Kidney epithelial cell (primary cell): ENCODE measurements at regions not wholly inside any gene's neighbourhood (a gene's known extent, or its start where the extent isn't known, plus 50 kb on each side); places are given as distances from the start of the nearest gene placed in this dataset.

Experiments used
- DNase-seq: peaks from one replicate; pipeline ENCODE4 v3.0.0-alpha.2; 2010; ENCODE audit warnings: low read depth
- H3K27me3 ChIP-seq: 2 replicates; pipeline ENCODE4 v1.6.0; 2011; ENCODE audit warnings: low read length; ENCODE audit not compliant: control insufficient read depth, insufficient read depth
- H3K36me3 ChIP-seq: 2 replicates; pipeline ENCODE4 v1.5.1; 2011; ENCODE audit warnings: low read length; ENCODE audit not compliant: control insufficient read depth, insufficient read depth
- H3K4me3 ChIP-seq: 2 replicates; pipeline ENCODE4 v1.5.1; 2011; ENCODE audit warnings: low read depth, mild to moderate bottlenecking, control low read depth, low read length
- CTCF ChIP-seq: IDR thresholded peaks from 2 replicates; pipeline ENCODE4 v1.5.1; 2011; ENCODE audit warnings: mild to moderate bottlenecking, moderate library complexity, low read length, control low read depth, inconsistent platforms; ENCODE audit not compliant: insufficient read depth, poor library complexity, severe bottlenecking

DNA sequence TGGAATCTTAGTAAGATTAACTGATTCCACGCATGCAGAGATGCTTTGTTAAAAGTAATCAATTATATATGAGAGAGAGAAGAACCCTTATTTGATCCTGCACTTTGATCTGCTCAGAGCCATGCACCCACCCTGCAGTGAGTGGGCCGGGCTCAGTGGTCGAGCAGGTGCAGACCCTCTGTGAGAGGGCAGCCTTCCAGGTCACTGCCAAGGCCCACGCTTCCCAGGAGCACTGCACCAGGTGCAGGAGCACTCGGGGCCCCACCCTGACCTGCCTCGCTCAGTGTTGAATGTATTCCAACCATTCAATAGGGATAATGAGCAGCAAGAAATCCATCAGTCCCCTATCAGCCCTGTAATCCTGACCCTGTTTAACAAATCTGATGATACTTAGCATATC, 126.9 kb downstream of the TMEM200C start:
- H3K4me3 ChIP-seq: no peak overlapping the region
- no peak for TF ChIP-seq CTCF
- H3K36me3 ChIP-seq: no peaks in the 10 kb centered on the region
- H3K27me3 ChIP-seq: no peaks in the 10 kb centered on the region
- no peak for DNase-seq

GRCh38 chr18:5759194-5759593, 136.1 kb downstream of the TMEM200C start:
- TF ChIP-seq CTCF: no peak
- H3K27me3 ChIP-seq: no peaks in the 10 kb centered on the region
- H3K4me3 ChIP-seq: no peak overlapping the region
- no peak for DNase-seq
- no peaks in the 10 kb centered on the region for H3K36me3 ChIP-seq

DNA sequence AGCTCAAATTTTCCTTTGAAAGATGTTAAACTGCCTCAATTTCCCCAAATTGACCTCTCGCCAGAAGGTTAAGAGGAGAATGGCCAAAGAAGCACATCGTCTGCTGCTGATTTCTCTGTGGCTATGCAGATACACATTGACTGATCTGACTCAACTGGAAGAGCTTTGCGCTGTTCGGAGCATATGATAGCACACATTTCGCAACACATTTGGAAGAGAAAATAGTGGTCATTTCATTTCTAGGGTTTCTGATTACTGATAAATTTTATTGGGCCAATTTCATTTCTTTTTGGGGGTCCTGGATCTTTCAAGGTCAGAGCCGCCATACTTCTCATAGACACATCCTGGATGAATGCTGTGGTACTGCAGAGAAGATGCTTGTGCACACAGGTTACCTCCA, 138.5 kb downstream of the TMEM200C start:
- H3K36me3 ChIP-seq: no peaks in the 10 kb centered on the region
- no peak for DNase-seq
- no peaks in the 10 kb centered on the region for H3K27me3 ChIP-seq
- TF ChIP-seq CTCF: no peak
- H3K4me3 ChIP-seq: no peak overlapping the region

DNA sequence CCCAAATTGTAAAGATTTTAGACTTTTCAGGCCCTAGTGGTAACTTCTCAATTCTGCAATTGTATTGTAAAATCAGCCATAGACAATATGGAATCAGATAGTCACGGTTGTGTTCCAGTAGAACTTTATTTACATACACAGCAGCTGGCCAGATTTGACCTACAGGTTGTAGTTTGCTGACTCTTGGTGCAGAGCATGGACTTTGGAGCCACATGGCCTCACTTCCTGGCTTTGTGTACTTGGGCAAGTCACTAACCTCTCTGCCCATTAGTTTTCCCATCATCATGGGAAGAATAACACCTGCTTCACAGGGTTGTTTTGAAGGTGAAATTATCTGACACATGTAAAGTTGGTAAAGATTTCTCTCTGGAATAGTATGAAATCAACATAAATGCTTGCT, 147.6 kb downstream of the TMEM200C start:
- no peak overlapping the region for H3K4me3 ChIP-seq

DNA sequence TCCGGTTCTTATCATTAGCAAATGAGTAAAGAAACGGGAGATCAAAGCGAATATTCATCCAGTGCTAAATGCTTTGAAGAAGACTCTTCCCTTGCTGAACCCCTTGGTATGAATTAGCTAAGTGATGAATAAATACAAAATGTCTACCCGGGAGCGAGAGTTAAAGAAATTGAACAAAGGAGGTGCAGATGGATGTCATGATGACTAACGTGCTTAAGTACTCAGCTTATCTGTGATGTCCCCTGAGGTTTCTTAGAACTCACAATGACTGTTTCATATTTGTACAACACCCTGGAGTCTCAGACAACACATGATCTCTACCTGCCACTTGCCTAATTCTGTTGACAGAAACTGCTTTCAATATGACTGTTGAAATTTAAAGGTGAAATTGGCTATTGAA, 148.5 kb downstream of the TMEM200C start:
- DNase-seq: no peak

More for the DNA sequence above, 147.6 kb downstream of the TMEM200C start:
- H3K27me3 ChIP-seq: no peaks in the 10 kb centered on the region
- H3K36me3 ChIP-seq: no peaks in the 10 kb centered on the region
- TF ChIP-seq CTCF: no peak
- no peak for DNase-seq

More for the DNA sequence above, 148.5 kb downstream of the TMEM200C start:
- Histone ChIP-seq H3K36me3 (no peaks in the 10 kb centered on the region), H3K27me3 (no peaks in the 10 kb centered on the region), H3K4me3 (no peak overlapping the region)
- TF ChIP-seq CTCF: no peak
